HG02973 (cell line): ENCODE measurements at regions not wholly inside any gene's neighbourhood (a gene's known extent, or its start where the extent isn't known, plus 50 kb on each side); places are given as distances from the start of the nearest gene placed in this dataset.

Source experiments
- ATAC-seq: cut with Tn5 transposase; IDR thresholded peaks from one replicate; pipeline ENCODE4 v1.9.1; 2021; ENCODE audit warnings: moderate library complexity; ENCODE audit not compliant: unreplicated experiment

DNA sequence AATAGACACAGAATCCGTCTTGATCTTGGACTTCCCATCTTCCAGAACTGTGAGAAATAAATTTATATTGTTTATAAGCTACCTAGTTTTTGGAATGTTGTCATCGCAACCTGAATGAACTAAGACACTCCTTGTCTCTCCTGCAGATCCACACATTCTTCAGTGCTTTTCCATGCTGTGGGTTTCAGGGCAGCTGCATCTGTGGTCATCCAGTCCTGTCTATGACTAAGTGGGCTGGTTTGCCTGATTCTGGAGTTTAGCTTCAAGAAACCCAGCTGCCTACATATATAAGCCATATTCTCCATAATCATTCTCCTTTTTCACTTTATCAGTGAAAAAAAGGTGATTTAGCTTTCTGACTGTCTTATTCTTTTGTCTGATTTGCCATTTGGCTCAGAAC, 170.3 kb upstream of the KIT start:
- no peak for ATAC-seq

DNA sequence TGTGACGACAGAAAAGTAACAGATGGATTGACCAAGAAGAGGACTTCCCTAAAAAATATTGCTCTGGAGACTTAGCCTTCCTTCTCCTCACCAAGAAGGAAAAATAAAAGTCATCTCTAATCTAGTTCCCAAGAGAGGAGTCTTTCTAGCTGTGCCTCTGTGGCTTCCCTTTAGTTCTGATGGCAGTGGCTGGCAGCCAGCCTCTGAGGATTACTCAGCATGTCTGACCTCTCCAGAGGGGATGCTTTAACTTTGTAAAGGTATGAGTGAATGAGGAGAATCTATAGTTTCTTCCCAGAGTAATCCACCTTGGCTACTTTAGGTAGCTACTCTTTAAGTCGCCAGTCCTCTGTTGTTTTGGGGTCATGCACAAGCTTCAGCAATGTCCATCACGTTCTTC, 163.9 kb upstream of the KIT start:
- no peak for ATAC-seq

GRCh38 chr4:54495091-54495490, 162.7 kb upstream of the KIT start:
- no peak for ATAC-seq

DNA sequence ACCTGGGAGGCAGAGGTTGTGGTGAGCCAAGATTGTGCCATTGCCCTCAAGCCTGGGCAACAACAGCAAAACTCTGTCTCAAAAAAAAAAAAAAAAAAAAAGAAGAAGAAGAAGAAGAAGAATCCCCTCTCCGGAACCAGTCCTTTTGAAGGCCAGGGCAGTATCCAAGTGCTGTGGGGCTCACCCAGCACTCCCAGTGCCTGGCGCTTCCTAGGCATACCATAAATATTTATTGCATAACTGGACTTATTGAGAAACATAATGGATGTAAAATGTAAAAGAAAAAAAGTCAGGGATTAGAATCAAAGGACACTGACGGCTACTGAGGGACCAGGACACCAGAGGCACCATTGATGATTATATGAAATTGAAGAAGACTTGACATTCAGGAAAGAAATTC, 162.1 kb upstream of the KIT start:
- ATAC-seq = no peak

DNA sequence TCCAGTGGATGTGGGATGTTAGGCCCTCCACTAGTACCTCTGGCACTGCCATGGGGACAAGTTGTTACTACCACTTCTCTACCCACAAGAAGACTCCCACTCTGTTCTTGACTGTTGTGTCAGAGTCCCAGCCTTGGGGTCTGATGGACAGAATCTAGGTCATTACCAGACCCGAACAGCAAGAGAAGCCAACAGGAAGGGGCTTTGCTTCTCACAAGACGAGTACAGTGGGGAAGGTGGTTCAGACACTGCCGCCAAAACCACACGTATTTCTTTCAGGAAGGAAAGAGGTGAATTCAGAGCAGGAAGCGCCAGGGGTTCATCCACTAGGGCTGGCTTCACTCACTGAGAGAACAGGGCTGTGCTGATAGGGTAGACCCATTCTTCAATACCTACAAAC, 161.3 kb upstream of the KIT start:
- ATAC-seq = no peak

DNA sequence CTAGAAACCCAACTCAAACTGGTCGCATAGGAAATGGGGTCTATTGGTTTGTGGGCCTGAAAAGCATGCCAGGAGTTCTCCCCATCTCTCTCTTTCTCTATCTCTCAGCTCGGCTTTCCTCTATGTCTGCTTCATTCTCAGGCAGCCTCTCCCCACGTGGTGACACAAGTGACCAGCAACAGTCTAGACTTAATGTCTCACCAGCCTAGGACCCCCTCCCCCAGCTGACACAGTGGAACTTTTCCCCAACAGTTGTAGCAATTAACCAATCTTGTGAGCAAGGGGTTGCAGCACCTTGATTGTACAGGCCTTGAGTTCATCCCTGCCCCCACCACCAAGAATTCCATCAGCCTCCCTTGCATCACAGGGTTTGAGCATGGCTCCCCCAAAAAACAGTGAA, 159.8 kb upstream of the KIT start:
- ATAC-seq = no peak

DNA sequence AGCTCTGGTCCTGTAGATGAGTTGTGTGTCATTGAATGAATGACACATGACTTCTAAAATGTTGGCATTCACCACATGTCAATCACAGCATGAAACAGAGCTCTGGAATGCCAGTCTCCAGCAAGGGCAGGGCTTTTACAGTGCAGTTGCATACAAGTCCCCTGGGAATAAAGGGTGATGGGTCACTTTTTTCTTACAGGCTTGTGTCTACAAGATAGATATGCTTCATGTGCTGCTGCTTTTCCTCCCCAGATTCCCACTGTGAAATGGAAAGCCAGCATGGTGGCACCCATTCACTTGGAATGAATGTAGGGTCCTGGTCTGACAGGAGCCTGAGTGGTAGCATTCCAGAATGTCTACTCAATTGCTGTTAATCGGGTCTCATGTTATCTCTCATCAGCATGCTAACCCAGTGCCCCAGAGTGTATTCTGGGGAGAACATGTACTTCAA, 159.1 kb upstream of the KIT start:
- ATAC-seq = no peak

DNA sequence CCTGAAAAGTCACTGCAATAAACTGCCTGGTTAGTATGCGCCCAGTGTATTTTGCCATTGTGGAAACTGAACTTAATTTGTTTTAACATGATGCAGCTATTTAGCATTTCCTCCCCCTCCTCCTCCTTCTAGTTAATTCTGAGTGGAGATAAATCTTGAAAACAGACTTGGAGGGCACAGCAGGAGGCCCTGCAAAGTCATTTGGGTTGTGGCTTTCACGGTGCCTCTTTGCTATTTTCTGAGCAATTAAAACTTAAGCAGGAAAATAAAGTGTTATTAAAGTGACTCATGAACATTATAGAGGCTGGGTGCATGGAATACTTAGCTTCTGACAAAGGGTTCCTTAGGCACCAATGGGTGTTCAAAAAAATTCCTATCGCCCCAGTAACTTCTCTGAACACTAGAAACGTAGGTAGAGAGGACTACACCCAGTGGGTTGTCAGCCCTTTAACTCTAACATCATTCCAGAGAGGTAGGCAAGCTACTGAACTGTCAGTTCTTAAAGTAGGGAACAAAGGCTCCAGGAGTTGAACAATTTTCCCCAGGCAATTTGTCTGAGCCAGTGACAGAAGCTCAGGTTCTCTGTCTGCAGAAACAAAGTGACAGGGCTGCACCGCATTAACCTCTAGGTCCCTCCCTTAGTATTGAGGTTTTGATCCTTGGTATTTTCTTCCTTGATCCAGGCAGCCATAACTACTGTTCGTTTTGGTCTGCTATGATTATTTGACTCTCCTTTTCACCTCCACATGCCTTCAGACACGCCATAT, 158.3 kb upstream of the KIT start:
- no peak for ATAC-seq

DNA sequence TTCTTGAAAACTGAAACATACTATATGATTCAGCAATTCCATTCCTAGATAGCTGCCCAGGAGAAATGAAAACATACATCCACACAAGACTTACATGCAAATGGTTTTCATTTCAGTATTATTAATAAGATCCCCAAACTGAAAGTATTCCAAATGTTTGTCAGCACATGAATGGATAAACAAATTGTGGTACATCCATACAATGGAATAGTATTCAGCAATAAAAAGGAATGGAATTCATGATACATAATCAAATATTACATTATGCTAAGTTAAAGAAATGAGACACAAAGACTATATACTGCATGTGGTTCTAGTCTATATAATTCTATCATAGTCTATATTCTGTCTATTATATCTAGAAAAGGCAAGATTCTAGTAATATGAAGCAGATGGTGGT, 152.4 kb upstream of the KIT start:
- ATAC-seq = no peak

DNA sequence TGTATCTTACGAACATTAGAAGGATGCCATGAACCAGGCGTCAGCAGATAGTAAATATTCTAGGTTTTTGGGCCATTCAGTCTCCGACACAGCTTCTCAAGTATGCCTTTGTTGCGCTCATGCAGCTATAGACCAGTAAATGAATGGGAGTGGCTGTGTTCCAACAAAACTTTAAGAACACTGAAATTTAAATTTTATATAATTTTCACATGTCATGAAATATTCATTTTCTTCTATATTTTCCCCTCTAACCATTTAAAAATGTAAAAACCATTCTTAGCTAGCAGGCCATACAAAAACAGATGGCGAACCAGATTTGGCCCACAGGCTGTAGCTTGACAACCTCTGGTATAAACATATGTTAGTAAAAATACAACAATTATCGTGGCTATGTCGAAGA, 151.8 kb upstream of the KIT start:
- ATAC-seq = no peak

DNA sequence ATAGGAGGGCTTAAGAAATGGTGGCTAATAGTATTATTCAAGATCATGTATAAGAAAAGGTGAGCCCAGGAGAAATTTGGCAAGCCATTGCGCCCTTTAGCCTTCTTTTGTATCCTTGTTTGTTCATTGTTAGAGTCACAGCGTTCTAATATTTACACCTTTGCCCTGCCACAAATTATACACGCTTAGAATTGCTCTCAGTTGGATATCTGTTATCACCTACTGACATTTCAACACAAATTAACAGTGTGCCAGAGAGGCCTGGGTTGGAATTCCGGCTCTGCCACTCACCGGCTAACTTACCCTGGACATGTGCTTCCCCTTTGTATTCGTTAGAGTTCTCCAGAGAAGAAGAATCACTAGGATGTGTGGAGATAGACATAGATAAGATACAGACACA, 148.7 kb upstream of the KIT start:
- ATAC-seq = no peak

DNA sequence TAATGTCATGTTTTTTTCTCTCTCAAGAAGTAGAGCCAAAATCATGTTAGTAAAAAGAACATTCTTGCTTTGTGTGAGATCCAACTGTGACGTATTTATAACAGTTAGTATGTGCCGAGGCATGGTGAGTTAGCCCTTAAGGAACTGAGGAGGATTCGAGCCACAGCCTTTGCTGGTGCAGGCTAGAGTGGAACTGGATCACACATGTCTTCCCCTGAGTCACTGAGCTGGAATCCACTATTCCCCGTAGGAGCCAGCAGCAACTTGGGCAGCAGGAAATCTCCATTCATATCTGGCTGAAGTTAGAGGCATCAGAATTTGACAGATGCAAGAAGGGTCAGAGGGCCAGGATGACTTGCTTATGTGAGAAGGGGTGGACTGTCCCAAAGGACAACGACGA, 144.6 kb upstream of the KIT start:
- ATAC-seq = no peak

- no peak for ATAC-seq
Observed at GRCh38 chr4:54513741-54514140, 144.0 kb upstream of the KIT start.

- no peak for ATAC-seq
Observed at GRCh38 chr4:54516556-54517215, 141.1 kb upstream of the KIT start.

DNA sequence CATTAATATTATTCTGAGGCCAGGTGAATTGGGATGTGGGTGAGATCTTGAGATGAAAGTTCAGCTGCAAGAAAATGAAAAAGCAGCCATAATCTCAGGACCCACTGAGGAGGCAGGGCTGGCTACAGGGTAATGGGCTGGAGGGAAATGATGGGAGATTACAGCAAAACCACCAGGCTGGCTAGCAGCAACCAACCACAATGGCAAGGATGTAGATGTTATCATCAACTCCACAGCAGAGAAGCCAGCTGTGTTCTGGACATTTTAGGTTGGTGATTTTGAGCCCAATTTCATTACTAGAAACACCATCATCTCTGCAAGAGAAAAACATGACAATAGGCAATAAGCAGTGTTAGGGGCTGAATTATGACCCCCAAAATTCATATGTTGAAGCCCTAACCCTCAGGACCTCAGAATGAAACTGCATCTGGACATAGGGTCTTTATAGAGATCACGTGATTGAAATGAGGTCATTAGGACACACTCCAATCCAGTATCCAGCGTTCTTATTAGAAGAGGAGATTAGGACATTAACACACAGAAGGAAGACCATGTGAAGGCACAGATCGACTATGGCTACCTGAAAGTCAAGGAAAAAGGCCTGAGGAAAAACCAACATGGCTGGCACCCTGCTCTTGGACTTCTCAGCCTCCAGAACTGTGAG, 139.8 kb upstream of the KIT start:
- no peak for ATAC-seq

- ATAC-seq = no peak
Observed at GRCh38 chr4:54525602-54526001, 132.2 kb upstream of the KIT start.

DNA sequence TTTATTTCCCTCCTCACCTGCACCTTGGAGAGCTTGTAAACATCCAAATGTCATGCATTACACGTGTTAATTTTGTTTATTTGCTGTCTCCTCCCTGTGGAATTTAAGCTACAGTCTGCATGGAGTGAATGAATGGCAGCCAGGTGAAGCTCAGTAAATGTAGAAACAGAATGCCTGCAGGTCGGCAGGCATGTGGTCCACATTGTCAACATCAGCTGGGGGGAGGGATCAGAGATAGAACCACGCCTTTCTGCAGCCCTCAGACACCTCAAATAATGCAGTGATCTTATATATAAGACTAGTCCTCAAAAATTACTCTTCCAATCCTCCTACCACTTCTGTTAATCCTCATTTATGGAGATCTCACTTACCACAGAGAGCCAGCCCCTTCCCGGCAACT, 131.2 kb upstream of the KIT start:
- no peak for ATAC-seq

- no peak for ATAC-seq
Observed at GRCh38 chr4:54527532-54527931, 130.2 kb upstream of the KIT start.

DNA sequence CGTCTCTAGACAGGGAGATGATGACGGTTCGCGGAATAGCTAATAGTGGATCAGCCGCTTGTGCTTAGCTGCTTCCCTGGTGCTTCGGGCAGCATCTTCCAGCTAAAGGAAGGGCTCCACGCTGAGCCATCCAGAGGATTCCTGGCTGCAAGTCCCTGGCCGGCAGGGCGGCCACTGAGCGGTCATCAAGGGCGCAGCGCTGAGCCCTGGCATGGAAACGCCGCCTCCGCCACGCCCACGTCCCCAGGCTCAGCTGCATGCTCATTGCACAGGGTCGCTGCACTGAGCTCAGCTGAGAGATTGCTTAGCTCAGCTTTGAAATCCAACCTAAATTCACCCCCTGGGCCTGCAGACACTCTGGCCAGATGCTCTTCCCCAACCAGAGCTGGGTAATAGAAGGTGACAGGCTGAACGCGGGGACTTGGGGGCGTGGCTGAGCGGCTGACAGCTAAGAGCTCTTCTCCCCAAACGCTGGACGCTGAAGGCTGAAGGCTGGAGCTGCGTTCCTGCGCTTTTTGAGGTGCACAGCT, 118.2 kb upstream of the KIT start:
- ATAC-seq = no peak

DNA sequence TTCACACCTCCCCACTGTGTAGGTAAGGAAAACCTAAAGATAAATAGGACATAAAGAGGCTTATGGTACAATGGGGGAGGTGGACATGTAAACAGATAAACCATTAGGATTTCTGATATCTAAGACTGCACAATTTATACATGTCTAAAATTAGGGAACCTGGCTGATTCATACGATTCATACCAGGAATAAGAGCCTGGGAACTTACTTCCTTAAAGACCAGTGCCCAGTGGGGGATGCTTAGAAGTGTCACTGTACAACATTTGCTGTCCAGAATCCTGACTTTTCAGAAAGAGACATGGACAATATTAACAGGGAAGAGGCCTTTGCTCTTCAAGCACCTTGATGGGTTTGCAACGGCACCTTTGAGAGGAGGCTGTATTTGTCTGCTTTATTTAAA, 116.8 kb upstream of the KIT start:
- ATAC-seq = no peak

GRCh38 chr4:54541426-54542118, 116.2 kb upstream of the KIT start:
- ATAC-seq = no peak

DNA sequence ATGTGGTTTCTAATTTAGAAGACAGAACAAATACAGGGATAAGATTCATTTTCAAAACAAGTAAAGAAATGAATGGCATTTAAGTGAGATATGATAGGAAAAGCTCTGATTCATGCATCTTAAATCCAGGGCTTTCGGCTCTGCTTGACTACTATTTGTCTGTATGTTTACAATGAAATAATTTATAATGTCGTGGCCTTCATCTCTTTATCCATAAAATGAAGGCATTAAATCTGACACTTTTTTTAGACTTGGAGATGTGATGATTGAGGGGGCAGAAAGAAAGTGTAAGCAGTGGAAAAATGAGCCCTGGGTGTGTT, 115.7 kb upstream of the KIT start:
- no peak for ATAC-seq
